Right atrium auricular region (tissue), 2 donors: ENCODE measurements at regions not wholly inside any gene's neighbourhood (a gene's known extent, or its start where the extent isn't known, plus 50 kb on each side); places are given as distances from the start of the nearest gene placed in this dataset.

Experiments used
- DNase-seq: peaks from one replicate; pipeline ENCODE4 v3.0.0-alpha.2; 2019; ENCODE audit warnings: low spot score
- H3K27ac ChIP-seq, 2 donors: fragments of 200-600 bp; sonication (generic); 1 replicate in 1 of 2; 2 replicates in 1 of 2; pipeline ENCODE4 v1.5.1; 2016 to 2019
- H3K27me3 ChIP-seq, 2 donors: fragments of 200-600 bp; sonication (generic); one replicate each; pipeline versions ENCODE4 v1.5.1 to v1.6.0; 2017 to 2019
- H3K36me3 ChIP-seq: fragments of 200-600 bp; sonication (generic); one replicate; pipeline ENCODE4 v1.5.1; 2016
- H3K4me1 ChIP-seq, 2 donors: fragments of 200-600 bp; sonication (generic); one replicate each; pipeline versions ENCODE4 v1.5.1 to v1.6.0; 2017 to 2019
- H3K4me3 ChIP-seq, 2 donors: fragments of 200-600 bp; sonication (generic); 1 replicate in 1 of 2; 2 replicates in 1 of 2; pipeline ENCODE4 v1.5.1; 2017 to 2019; ENCODE audit warnings: mild to moderate bottlenecking in 1 of 2, moderate library complexity in 1 of 2
- H3K9me3 ChIP-seq, 2 donors: fragments of 200-600 bp; sonication (generic); one replicate each; pipeline ENCODE4 v1.5.1; 2019
- TF ChIP-seq, protein P1 (sequence below), 2 donors: fragments of 200-600 bp; sonication (generic); IDR thresholded peaks; one replicate each; pipeline ENCODE4 v1.5.1; 2019; ENCODE audit warnings: antibody characterized with exemption in 2 of 2

DNA sequence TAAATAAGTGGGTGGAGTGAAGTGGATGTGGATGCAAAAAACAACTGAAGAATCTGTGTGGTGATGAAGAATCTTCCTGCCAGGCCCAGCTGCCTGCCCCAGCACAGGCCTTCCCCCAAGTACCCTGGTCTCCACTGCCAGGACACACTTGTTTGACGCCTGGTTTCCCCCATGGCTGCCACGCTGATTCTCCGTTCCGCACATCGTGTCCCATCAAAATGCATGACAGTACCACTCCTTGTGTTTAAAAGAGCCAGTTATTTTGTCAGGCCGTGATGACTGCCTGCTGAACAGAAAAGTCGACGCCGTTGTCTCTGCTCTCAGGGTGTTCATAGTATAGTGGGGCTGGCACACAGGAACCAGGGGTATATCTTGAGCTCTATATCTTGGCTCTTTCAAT is 50.3 kb upstream of the KYNU start:
- TF ChIP-seq, protein P1, sequence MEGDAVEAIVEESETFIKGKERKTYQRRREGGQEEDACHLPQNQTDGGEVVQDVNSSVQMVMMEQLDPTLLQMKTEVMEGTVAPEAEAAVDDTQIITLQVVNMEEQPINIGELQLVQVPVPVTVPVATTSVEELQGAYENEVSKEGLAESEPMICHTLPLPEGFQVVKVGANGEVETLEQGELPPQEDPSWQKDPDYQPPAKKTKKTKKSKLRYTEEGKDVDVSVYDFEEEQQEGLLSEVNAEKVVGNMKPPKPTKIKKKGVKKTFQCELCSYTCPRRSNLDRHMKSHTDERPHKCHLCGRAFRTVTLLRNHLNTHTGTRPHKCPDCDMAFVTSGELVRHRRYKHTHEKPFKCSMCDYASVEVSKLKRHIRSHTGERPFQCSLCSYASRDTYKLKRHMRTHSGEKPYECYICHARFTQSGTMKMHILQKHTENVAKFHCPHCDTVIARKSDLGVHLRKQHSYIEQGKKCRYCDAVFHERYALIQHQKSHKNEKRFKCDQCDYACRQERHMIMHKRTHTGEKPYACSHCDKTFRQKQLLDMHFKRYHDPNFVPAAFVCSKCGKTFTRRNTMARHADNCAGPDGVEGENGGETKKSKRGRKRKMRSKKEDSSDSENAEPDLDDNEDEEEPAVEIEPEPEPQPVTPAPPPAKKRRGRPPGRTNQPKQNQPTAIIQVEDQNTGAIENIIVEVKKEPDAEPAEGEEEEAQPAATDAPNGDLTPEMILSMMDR (IDR thresholded peaks at IDR 0.05): no peak
- no peaks in the 10 kb centered on the region for H3K9me3 ChIP-seq
- no peaks in the 10 kb centered on the region for H3K27me3 ChIP-seq
- H3K27ac ChIP-seq: no peak overlapping the region
- DNase-seq: no peak
- no peak overlapping the region for H3K4me3 ChIP-seq
- H3K4me1 ChIP-seq: no peaks in the 10 kb centered on the region
- no peaks in the 10 kb centered on the region for H3K36me3 ChIP-seq

DNA sequence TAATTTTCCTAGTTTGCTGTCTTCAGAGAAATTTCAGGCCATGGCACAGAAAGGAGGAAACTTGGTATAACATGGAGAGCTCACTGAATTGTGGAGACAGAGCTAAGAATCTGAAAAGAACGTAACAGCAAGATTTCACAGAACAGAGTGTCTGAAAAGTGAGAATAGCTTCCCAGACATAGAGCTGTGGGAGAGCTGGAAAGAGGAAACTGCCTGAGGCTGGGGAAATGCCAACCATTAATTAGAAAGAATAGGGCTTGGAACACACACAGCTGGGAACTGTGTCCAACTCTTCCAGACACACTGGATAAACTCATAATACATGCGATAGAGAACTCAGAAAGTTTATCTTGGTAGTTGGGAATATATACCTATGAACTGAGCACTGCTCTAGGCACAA is 51.6 kb upstream of the KYNU start:
- no peaks in the 10 kb centered on the region for H3K9me3 ChIP-seq
- DNase-seq: no peak
- no peak overlapping the region for H3K4me3 ChIP-seq
- H3K4me1 ChIP-seq: no peaks in the 10 kb centered on the region
- no peaks in the 10 kb centered on the region for H3K36me3 ChIP-seq
- TF ChIP-seq, protein P1 (IDR thresholded peaks at IDR 0.05): no peak
- no peak overlapping the region for H3K27ac ChIP-seq
- no peaks in the 10 kb centered on the region for H3K27me3 ChIP-seq

DNA sequence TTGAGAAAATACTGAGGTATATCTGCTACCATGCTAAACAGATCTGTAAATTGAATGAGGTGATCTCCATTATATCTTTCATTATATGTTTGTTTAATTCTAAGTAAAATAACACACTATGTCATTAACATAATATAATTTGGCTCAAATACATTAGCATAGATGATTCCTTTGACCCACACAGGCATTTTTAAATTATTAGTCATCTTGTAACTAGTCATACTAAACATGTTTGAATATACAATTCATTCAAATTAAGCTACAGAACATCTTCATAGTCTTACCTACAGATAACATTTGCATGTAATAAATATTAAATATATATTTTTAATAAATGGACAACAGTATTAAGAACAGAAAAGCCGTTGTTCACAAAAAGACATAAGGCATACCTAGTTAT is 52.7 kb upstream of the KYNU start:
- Histone ChIP-seq H3K4me3 (no peak overlapping the region), H3K27me3 (no peaks in the 10 kb centered on the region), H3K9me3 (no peaks in the 10 kb centered on the region), H3K27ac (no peak overlapping the region), H3K4me1 (no peaks in the 10 kb centered on the region), H3K36me3 (no peaks in the 10 kb centered on the region)
- TF ChIP-seq, protein P1 (IDR thresholded peaks at IDR 0.05): no peak
- no peak for DNase-seq

DNA sequence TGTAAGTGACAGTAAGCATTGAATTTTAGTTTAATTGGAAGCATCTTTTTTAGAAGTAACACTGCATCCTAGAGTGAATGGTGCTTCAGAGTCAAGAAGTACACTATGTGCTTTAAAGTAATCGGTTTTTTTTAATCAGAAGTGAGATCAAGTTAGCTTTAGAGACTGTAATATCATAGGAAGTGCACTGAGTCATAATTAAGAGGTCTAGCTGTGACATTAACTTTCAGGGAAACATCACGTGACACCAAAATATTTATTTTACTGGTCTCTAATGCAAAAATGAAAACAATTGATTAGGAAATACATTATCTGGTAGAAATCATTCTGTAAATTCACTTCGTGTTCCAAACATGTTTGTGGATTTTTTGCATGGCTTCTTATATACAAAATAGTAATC is 55.3 kb upstream of the KYNU start:
- no peaks in the 10 kb centered on the region for H3K9me3 ChIP-seq
- no peak for DNase-seq
- H3K27ac ChIP-seq: no peak overlapping the region
- H3K4me3 ChIP-seq: no peak overlapping the region
- H3K27me3 ChIP-seq: no peaks in the 10 kb centered on the region
- no peaks in the 10 kb centered on the region for H3K4me1 ChIP-seq
- no peaks in the 10 kb centered on the region for H3K36me3 ChIP-seq
- TF ChIP-seq, protein P1 (IDR thresholded peaks at IDR 0.05): no peak

DNA sequence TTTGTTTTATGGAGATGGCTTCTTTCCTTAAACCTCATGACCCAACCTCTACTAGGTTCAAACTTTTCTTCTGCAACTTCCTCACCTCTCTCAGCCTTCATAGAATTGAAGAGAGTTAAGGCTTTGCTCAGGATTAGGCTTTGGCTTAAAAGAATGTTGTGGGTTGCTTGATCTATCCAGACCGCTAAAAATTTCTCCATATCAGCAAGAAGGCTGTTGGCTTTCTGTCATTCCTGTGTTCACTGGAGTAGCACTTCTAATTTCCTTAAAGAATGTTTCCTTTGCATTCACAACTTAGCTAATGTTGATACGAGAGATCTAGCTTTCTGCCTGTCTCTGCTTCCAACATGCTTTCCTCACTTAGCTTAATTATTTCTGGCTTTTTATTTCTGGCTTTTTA is 58.1 kb upstream of the KYNU start:
- TF ChIP-seq, protein P1 (IDR thresholded peaks at IDR 0.05): no peak
- no peak overlapping the region for H3K4me3 ChIP-seq
- H3K27me3 ChIP-seq: no peaks in the 10 kb centered on the region

DNA sequence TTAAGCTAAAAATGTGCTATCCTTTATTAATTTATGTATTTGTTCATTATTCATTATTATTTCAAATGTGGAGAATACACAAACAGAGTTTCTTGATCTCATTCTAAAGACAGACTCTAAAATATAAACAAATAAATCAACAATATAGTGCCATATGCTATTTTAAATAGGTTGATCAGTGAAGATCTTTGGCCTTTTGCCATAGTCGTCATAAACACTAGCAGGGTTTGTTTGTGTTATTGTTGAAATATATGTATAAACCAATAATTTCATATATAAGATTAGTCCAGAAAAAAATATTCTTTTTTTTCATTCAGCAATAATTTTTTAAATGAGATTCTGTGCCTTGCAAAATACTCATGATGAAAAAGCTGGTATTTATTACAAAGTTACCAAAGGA is 62.1 kb upstream of the KYNU start:
- Histone ChIP-seq H3K4me3 (no peak overlapping the region), H3K9me3 (no peaks in the 10 kb centered on the region)
- no peak for DNase-seq

More for the DNA sequence above, 58.1 kb upstream of the KYNU start:
- Histone ChIP-seq H3K9me3 (no peaks in the 10 kb centered on the region), H3K36me3 (no peaks in the 10 kb centered on the region), H3K27ac (no peak overlapping the region), H3K4me1 (no peaks in the 10 kb centered on the region)
- DNase-seq: no peak

More for the DNA sequence above, 62.1 kb upstream of the KYNU start:
- Histone ChIP-seq H3K27ac (no peak overlapping the region), H3K27me3 (no peaks in the 10 kb centered on the region), H3K36me3 (no peaks in the 10 kb centered on the region), H3K4me1 (no peaks in the 10 kb centered on the region)
- TF ChIP-seq, protein P1 (IDR thresholded peaks at IDR 0.05): no peak
